ENCODE measurements at regions not wholly inside any gene's neighbourhood (a gene's known extent, or its start where the extent isn't known, plus 50 kb on each side); places are given as distances from the start of the nearest gene placed in this dataset.
"Not testable (repeated sequence)": the region's sequence is repeated elsewhere in the genome, so short reads cannot be mapped to it uniquely, and the experiment has no call there.

DNA sequence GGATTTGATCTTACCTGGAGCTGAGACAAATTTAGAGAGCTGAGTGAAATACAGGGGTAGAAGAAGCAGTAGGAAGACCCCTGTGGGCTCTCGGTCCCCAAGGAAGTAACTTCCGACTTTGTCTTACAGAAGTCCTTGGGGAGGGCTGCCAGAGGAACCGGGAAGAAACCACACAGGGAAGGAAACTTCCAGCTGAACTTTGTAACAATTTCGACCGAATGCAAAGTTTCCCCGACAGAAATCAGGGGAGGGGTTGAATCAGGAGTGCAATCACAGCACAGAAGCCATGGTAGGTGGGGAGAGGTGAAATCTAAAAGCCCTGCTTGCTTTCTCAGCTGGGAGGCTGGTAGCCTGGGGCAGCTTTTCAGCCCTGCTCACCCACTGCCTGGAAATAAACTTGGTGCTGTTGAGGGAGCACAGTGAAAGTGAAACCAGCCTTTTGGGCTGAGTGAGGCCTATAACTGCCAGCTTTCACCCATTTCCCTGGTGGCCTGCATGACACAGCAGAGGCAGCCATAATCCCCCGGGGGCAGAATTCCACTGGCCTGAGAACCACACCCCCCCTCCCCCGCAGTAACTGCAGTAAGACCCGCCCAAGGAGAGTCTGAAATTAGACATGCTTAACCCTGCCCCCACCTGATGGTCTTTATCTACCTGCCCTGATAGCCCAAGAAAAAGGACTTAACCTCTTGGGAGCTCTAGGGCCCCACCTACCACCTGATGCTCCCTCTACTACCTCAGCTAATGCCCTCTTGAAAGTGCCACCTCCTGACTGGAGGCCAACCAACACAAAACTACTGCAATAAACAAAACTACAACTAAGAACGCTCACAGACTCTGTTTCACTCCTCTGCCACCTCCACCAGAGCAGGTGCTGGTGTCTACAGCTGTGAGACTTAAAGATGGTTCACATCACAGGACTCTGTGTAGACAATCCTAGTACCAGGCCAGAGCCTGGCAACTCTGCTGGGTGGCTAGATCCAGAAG is 248.2 kb downstream of the PARM1 start:
- DNase-seq: no peak

DNA sequence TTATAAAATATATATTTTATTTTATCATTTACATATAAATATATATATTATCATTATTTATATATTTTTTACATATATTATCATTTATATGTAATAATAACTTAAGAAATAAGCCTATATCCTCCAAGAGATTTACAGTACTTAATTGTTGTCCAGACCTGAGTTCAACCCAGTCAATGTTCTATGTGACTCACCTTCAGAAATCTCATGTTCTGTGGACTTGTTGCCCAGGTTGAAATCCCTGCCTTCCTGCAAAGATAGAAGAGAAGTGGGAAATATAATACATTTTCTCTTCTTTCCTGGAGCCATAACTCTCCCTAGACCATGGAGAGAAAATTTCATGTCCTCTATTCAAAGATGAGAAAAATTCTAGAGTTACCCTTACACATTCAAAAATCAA is 247.3 kb downstream of the PARM1 start:
- DNase-seq: no peak

DNA sequence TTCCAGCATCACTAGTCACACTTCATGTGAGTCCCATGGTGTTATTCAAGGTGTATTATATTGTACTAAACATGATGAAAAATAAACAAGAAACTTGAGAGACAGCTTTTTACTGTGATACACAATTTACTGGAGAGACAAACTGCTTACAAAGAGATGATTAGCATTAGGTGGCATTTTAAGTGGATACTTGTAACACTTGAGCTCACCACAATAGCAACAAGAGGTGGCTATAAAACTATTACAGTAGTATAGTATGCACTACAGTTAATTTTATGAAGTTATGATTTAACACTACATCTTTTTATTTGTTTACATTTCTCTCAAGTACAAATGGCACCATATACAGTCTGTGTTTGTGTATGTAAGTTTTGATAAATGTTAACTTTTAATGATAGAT is 246.6 kb downstream of the PARM1 start:
- DNase-seq: no peak

DNA sequence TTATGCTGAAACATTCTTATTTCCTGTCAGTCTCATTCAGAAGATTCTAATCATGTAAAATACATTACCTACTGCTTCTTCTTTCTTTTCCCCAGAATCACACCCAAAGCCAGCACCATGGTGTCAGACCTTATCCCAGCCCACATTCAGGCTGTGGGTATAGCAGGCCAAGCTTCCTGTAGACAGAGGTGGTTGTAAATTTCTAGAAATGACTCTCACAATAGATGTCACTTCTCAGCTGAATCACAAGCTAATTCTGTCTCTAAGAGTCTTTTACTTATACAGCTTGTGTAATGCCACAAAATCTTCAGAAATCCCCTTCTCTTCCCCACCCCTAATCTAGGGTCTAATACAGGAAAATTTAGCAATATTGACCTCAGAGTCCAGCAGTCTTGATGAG is 239.6 kb downstream of the PARM1 start:
- no peak for DNase-seq

DNA sequence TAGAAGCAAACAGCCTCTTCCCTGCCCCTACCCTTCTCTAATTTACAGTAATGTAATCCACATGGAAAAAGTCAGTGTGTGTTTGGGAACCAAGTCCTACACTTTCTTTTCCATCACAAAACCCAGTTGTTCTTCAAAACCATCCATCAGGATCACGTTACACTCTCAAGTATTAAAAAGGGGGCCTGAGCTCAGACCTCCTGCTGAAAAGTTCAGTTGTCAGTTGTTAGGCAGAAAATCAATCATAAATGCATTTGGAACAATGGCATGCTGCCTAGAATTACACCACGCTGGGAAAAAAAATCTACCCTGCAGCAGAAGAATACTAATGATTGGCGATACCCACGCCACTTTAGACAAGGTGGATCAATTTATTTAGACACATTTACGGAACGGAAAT is 236.5 kb downstream of the PARM1 start:
- DNase-seq: no peak

DNA sequence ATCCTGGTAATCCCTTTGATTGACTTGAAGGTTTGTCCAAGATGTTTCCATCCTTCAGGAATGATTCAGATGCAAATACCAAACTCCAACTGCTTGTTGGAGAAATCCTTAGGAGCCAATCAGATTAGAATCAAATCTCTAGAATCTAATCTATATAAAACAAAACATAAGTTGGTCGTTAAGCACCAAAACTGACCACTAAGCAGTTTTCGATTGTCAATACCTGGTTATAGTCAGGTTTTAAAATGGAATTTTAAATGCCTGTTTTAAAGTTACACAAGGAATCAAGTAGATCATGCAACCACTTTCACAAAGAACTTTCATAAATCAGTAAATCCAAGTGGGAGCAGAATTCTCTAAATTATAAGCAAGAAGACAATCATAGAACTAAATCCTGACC is 236.1 kb downstream of the PARM1 start:
- DNase-seq: no peak

DNA sequence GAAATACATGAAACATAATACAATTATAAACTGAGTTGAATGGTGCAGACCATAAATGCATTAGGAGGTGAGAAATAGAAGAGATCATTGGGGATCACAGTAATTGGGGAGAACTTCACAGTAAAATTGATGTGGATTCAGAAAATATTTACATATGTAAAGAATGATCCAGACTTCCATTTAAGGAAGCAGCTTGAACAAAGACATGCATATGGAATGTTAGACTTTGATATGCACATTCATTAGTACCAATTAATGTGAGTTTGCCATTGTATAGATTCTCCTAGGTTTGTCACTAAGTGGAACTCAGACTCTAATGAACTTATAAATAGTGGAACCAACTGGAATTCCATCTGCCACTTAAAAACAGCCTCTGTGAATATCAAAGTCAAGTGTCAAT is 235.6 kb downstream of the PARM1 start:
- no peak for DNase-seq

DNA sequence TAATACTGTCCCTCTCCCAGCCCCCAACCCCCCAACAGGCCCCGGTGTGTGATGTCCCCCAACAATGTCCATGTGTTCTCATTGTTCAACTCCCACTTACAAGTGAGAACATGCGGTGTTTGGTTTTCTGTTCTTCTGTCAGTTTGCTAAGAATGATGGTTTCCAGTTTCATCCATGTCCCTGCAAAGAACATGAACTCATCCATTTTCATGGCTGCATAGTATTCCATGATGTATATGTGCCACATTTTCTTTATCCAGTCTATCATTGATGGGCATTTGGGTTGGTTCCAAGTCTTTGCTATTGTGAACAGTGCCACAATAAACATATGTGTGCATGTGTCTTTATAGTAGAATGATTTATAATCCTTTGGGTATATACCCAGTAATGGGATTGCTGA is 232.2 kb downstream of the PARM1 start:
- DNase-seq: not testable (repeated sequence)

DNA sequence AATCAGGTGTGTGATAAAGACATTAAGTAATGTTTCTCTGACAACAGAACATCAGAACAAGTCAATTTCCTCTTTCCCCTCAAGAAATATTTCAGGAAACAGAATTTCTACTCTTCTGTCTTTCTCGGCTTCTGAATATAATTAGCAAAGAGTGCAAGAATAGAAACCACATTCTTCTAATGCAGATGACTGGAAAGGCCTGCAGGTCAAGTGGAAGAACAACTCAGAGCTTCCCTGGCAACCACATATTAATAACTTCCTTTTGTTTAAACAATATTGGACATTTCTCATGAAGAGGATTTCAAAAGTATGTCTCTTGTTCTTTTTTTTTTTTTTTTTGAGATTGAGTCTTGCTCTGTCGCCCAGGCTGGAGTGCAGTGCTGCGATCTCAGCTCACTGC is 225.5 kb downstream of the PARM1 start:
- no peak for DNase-seq

DNA sequence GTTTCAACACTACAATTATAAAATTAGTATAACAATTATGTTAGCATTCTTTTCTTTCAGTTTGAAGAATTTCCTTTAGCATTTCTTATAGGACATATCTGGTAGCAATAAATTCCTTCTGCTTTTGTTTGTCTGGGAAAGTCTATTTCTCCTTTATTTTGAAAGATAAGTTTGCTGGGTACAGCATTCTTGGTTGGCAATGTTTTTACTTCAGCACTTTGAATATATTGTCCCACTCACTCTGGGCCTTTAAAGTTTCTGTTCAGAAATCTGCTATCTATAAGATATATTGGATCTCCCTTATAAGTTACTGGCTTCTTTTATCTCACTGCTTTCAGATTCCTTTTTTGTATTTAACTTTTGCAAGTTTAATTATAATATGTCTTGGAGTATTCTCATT is 222.1 kb downstream of the PARM1 start:
- DNase-seq: no peak

DNA sequence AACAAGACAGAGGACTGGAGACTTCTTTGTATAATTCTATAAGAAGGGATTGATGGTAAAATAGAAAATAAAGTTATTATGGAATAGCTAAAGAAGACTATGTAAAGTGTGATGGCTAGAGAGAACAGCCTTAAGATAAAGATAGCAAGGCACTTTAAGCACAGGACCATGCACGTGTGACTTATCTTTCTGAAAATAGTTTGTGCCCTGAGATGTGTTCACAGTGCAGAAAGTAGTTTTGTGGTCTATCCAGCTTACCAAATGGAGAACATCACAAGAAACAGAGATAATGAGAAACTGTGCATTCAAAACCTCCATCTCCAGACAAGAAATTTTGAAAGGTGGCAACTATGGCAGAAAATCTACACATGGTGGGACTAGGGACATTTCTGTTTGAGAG is 213.3 kb downstream of the PARM1 start:
- DNase-seq: no peak

DNA sequence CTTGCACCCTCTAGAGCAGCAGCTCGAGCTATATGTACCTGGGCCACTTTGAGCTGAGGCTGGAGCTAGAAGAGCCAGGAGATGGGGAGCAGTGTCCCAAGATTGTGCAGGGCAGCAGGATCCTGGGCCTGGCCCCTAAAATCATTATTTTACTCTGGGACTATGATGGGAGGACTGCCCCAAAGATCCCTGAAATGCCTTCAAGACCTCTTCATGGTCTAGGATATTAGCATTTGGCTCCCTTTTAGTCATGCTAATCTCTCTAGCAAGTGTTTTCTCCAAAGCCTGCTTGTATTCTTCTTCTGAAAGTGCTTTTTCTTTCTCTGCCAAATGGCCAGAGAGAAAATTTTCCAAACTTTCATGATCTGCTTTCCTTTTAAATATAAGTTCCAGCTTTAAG is 211.6 kb downstream of the PARM1 start:
- no peak for DNase-seq

DNA sequence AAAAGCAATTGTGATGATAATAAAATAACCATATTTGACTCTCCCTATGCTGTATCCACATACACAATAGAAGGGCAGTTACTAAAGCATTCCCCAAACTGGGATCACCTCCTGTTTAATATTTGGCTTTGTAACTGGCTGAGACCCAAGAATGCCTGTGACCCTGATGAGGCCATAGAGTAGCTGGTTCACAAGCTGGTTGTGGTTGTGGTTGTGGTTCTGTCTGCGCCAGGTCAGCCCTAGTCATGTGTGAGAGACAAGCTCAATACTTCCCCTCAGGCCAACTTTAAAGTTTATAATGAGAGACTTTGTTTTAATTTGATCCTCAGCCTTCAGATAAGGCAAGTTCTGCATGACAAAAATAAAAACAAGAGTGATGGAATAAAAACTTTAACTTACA is 209.9 kb downstream of the PARM1 start:
- DNase-seq: peak; percentile 74

DNA sequence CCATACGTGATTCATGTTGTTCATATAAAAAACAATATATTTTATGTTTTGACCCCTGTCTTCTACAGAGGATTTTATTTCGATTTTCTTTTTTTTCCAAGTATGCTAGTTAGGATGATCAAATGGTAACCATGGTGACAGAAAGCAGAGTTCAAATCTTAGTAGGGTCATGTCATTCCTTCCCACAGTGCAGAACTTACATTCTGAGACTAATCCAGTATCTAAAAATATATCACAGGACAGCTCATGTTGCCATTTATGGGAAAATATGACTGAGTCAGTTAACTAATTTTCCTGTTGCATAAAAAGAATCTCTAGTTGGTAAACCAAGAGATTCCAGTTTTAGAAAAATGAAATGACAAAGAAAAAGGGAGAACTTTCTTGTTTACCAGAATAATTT is 209.5 kb downstream of the PARM1 start:
- DNase-seq: peak; percentile 76

DNA sequence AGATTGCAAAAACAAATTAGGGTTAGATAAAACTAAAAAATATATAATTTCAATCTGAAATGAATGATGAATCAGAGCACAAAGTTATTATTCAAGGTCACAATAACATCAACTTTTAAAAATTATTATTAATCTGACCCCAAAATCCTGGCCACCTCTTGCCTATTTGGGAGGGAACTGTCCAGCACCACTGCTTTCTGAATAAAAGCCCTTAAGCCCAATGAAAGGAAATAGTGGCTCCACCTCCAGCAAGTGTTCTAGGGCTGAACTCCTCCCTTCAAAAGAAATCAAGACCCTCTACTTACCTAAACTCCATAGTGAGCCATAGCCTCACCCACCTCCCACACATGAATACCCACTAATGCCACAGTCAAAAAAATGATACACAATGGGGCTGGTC is 208.2 kb downstream of the PARM1 start:
- no peak for DNase-seq

DNA sequence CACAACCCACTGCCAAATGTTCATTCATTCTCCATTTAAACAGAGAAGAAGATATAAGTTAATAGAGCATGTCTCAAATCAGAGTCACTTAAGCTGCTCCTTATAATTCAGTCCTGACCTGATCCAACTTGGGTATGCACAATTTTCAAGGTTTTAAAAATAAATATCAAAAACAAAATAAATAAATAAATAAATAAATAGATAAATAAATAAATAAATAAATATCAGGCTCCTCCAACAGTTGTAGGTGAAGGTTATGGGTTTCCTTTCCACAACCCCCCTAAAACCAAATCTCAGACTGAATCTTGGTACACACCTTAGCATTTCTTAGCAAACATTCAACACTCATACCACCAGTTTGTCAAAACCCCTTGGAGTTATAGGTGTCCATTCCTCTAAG is 204.4 kb downstream of the PARM1 start:
- DNase-seq: no peak

DNA sequence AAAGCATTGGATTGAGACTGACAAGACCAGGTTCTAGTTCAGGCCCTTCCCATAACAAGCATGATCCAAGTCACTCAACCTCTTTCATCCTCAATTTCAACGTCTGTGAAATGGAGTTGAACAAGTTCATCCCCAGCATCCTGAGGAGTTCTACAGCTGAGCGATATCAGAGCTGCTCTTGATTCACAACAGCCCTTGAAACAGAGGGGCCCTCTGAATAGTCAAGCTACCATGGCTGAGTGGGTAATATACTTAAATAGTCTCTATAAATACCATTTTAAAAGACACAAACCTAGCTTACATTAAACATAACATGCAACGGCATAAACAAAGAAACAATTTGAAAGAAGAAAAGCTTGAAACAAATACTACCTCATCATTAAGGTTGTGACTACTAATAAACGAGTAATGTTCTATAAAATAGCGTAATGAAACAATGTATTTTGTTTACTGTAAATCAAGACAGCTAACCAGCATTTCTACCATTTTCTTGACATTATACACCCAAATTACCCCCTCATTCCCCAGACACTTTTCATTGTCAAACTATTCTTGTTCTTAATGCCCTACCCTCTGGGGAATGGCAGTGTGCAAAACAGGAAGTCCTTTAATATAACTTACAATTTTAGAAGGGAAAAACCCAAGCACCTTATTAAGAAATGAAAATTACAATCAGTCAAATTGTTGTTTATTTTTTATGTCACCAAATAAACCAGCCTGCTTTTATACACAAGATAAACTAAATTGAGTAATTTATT is 202.3 kb downstream of the PARM1 start:
- DNase-seq: no peak

DNA sequence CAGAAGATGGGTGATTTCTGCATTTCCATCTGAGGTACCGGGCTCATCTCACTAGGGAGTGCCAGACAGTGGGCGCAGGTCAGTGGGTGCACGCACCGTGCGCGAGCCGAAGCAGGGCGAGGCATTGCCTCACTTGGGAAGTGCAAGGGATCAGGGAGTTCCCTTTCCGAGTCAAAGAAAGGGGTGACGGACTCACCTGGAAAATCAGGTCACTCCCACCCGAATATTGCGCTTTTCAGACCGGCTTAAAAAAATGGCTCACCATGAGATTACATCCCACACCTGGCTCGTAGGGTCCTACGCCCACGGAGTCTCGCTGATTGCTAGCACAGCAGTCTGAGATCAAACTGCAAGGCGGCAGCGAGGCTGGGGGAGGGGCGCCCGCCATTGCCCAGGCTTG is 194.0 kb downstream of the PARM1 start:
- DNase-seq: not testable (repeated sequence)

DNA sequence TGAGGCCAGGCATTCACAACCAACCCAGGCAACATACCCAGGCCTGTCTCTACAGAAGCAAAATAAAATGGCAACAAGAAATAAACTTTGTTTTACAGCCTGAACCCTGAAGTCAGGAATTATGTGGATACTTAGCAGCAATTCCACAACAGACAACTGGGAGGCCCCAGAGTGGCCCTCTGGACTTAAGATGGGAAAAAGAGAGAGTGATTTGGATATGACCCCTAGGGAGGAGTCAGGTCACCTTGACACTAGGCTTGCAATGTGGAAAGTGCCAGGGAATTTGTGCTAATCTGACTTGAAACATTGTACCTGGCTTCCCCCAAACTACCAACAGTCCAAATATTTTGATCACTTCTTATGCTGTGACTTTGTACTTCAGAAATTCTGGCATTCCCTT is 193.1 kb downstream of the PARM1 start:
- no peak for DNase-seq

DNA sequence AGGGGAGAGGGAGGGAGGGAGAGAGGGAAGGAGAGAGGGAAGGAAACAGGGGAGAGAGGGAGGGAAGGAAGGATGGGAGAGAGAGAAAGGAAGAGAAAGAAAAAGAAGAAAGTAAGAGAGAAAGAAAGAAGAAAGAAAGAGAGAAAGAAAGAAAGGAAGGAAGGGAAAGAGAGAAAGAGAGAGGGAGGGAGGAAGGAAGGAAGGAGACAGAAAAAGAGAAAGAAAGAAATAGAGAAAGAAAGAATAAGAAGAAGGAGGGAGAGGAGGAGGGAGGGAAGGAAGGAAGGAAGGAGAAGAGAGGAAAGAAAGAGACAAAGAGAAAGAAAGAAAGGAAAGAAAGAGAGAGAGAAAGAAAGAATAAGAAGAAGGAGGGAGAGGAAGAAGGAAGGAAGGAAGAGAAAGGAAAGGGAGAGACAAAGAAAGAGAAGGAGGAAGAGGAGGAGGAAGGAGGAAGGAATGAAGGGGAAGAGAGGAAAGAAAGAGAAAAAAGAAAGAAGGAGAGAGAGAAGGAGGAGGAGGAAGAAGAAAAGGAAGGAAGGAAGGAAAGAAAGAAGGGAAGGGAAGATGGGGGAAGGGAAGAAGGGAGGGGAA is 189.6 kb downstream of the PARM1 start:
- DNase-seq: no peak

DNA sequence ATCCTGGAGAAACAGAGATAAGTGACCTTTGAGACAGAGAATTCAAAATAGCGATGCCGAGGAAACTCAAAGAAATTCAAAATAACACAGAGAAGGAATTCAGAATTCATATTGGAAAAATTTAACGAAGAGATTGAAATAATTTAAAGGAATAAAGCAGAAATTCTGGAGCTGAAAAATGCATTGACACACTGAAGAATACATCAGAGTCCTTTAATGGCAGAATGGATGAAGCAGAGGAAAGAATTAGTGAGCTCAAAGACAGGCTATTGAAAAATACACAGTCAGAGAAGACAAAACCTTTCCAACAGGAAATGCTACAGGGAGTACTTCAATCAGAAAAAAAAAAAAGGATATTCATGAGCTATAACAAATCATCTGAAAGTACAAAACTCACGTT is 185.8 kb downstream of the PARM1 start:
- no peak for DNase-seq

DNA sequence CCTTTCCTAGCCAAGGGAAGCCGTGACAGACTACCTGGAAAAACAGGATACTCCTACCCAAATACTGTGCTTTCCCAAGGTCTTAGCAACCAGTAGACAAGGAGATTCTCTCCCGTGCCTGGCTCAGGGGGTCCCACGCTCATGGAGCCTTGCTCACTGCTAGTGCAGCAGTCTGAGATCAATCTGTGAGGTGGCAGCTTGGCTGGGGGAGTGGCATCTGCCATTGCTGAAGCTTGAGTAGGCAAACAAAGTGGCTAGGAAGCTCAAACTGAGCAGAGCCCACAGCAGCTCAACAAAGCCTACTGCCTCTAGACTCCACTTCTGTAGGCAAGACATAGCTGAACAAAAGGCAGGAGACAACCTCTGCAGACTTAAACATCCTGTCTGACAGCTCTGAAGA is 177.1 kb downstream of the PARM1 start:
- DNase-seq: no peak

DNA sequence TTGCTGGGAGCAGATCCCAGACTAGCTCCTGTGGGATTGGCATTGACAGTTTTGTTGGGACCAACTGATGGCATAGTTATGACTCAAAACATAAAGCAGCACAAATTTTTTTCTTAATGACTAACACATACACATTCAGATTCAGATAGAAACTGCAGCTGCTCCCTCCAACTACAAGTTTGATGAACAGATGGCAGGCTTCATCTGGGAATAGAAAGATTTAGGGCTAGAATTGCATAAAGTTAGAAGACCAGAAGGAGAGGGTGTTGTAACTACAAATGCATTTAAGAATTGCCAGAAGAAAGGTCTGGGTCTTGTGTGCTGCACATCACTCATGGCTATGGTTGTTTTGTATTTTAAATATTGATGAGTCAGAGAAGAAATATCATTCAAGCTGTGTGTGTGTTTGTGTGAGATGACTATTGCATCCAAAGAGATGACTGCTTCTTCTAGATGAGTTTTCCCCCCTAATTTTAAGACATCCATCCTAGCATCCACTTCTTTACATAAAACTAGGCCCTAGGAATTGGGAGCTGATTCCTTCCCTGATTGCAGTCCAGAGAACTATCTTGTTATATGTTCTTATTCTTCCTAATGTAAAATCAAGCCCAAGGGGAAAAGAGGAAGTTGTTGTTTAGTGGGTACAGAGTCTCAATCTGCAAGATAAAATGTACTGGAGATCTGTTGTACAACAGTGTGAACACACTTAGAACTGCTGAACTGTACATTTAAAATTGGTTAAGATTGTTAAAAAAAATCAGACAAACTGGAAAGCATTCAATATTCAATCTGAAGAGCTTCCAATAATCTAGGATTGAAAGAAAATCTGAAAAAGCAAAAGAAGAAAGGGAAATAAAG is 175.1 kb downstream of the PARM1 start:
- DNase-seq: peak; percentile 21

Data from fibroblast of skin of back (primary cell).